ENCODE measurements at regions not wholly inside any gene's neighbourhood (a gene's known extent, or its start where the extent isn't known, plus 50 kb on each side); places are given as distances from the start of the nearest gene placed in this dataset.

- H3K4me2 ChIP-seq: no peak overlapping the region
- H3K9me3 ChIP-seq (ENCODE audit: low read depth): no peaks in the 10 kb centered on the region
- 95% methylated on average over 17 of the region's 17 CpGs for WGBS (ENCODE audit: low lambda C conversion rate, missing lambda C conversion rate)
- H3K79me2 ChIP-seq: no peaks in the 10 kb centered on the region
- no peaks in the 10 kb centered on the region for H4K20me1 ChIP-seq (ENCODE audit: insufficient read depth, poor library complexity, severe bottlenecking)
- no peak overlapping the region for H2AFZ ChIP-seq
- H3K27ac ChIP-seq: no peak overlapping the region
- TF ChIP-seq EZH2 (IDR thresholded peaks at IDR 0.05; ENCODE audit: borderline replicate concordance) (no peak), EZH2phosphoT487 (IDR thresholded peaks at IDR 0.05; ENCODE audit: low read depth, severe bottlenecking, unreplicated experiment) (no peak), CTCF (IDR thresholded peaks at IDR 0.05; ENCODE audit: poor library complexity) (no peak)
- H3K4me1 ChIP-seq (ENCODE audit: insufficient read depth): no peaks in the 10 kb centered on the region
- H3K9me2 ChIP-seq (replicated peaks; ENCODE audit: insufficient read depth): no peaks in the 10 kb centered on the region
- H3K36me3 ChIP-seq (replicated peaks; ENCODE audit: insufficient read depth, low read depth): no peaks in the 10 kb centered on the region
- no peak overlapping the region for H3K4me3 ChIP-seq
- no peak for DNase-seq (ENCODE audit: low spot score)
- H3K27me3 ChIP-seq: no peaks in the 10 kb centered on the region
Measured at GRCh38 chr7:84447636-84448293, 253.2 kb upstream of the SEMA3A start.

GRCh38 chr7:84446991-84447480 is 252.4 kb upstream of the SEMA3A start:
- WGBS (ENCODE audit: low lambda C conversion rate, missing lambda C conversion rate): 98% methylated on average over 14 of the region's 14 CpGs
- Histone ChIP-seq H3K36me3 (replicated peaks; ENCODE audit: insufficient read depth, low read depth) (no peaks in the 10 kb centered on the region), H3K27me3 (no peaks in the 10 kb centered on the region), H2AFZ (no peak overlapping the region), H3K4me2 (no peak overlapping the region), H3K9me2 (replicated peaks; ENCODE audit: insufficient read depth) (no peaks in the 10 kb centered on the region), H3K4me3 (no peak overlapping the region), H3K27ac (no peak overlapping the region), H3K9me3 (ENCODE audit: low read depth) (no peaks in the 10 kb centered on the region), H3K79me2 (no peaks in the 10 kb centered on the region), H4K20me1 (ENCODE audit: insufficient read depth, poor library complexity, severe bottlenecking) (no peaks in the 10 kb centered on the region), H3K4me1 (ENCODE audit: insufficient read depth) (no peaks in the 10 kb centered on the region)
- TF ChIP-seq CTCF (IDR thresholded peaks at IDR 0.05; ENCODE audit: poor library complexity): no peak
- no peak for TF ChIP-seq EZH2phosphoT487 (IDR thresholded peaks at IDR 0.05; ENCODE audit: low read depth, severe bottlenecking, unreplicated experiment)
- no peak for TF ChIP-seq EZH2 (IDR thresholded peaks at IDR 0.05; ENCODE audit: borderline replicate concordance)
- DNase-seq (ENCODE audit: low spot score): no peak

GRCh38 chr7:84425702-84426259 is 231.2 kb upstream of the SEMA3A start:
- WGBS (ENCODE audit: low lambda C conversion rate, missing lambda C conversion rate): 89% methylated on average over 5 of the region's 5 CpGs
- Histone ChIP-seq H3K36me3 (replicated peaks; ENCODE audit: insufficient read depth, low read depth) (no peaks in the 10 kb centered on the region), H3K4me1 (ENCODE audit: insufficient read depth) (no peaks in the 10 kb centered on the region), H3K27ac (no peak overlapping the region), H3K9me2 (replicated peaks; ENCODE audit: insufficient read depth) (no peaks in the 10 kb centered on the region), H3K27me3 (no peaks in the 10 kb centered on the region), H3K4me2 (no peak overlapping the region), H2AFZ (no peak overlapping the region), H4K20me1 (ENCODE audit: insufficient read depth, poor library complexity, severe bottlenecking) (no peaks in the 10 kb centered on the region), H3K4me3 (no peak overlapping the region), H3K9me3 (ENCODE audit: low read depth) (no peaks in the 10 kb centered on the region), H3K79me2 (no peaks in the 10 kb centered on the region)
- TF ChIP-seq EZH2phosphoT487 (IDR thresholded peaks at IDR 0.05; ENCODE audit: low read depth, severe bottlenecking, unreplicated experiment): no peak
- TF ChIP-seq CTCF (IDR thresholded peaks at IDR 0.05; ENCODE audit: poor library complexity): no peak
- no peak for TF ChIP-seq EZH2 (IDR thresholded peaks at IDR 0.05; ENCODE audit: borderline replicate concordance)
- DNase-seq (ENCODE audit: low spot score): no peak
